Hematopoietic multipotent progenitor cell treated with erythropoietin and hydrocortisone succinate and interleukin-3 and kit ligand, for 17 days (in vitro differentiated cells): ENCODE measurements at regions not wholly inside any gene's neighbourhood (a gene's known extent, or its start where the extent isn't known, plus 50 kb on each side); places are given as distances from the start of the nearest gene placed in this dataset.

Experiments used
- DNase-seq: peaks from one replicate; pipeline ENCODE4 v3.0.0-alpha.2; 2015; ENCODE audit warnings: low spot score

- no peak for DNase-seq
These were observed 776.4 kb downstream of the TECRL start for GRCh38 chr4:63632858-63633257.

GRCh38 chr4:63620271-63620670, 789.0 kb downstream of the TECRL start:
- DNase-seq: no peak

DNA sequence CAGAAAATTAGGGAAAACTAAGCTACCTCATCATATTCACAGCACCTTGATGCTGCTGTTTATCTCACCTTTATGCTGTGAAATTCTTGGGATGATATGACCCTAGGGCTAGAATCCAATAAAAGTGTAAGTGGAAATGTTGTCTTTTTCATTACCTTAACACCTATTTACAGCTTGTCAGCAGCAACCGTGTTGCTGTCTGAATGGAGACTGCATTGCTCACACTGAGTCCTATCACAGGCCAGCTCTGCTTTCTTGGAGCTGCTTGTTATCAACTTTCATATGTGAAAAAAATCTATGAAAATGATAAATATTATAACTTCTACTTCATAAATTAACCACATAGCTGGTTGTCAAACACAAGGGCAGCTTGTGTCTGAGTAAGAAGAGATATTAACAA, 789.5 kb downstream of the TECRL start:
- no peak for DNase-seq

GRCh38 chr4:63618883-63619718, 790.1 kb downstream of the TECRL start:
- no peak for DNase-seq

GRCh38 chr4:63607169-63607872, 801.9 kb downstream of the TECRL start:
- no peak for DNase-seq

DNA sequence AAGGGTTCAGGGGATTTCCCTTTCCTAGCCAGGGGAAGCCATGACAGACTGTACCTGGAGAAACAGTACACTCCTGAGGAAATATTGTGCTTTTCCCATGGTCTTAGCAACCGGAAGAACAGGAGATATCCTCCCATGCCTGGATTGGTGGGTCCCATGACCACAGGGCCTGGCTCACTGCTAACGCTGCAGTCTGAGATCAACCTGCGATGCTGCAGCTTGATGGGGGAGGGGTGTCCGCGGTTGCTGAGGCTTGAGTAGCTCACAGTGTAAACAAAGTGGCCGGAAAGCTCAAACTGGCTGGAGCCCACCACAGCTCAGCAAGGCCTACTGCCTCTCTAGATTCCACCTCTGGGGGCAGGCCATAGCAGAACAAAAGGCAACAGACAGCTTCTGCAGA, 819.5 kb downstream of the TECRL start:
- DNase-seq: no peak

DNA sequence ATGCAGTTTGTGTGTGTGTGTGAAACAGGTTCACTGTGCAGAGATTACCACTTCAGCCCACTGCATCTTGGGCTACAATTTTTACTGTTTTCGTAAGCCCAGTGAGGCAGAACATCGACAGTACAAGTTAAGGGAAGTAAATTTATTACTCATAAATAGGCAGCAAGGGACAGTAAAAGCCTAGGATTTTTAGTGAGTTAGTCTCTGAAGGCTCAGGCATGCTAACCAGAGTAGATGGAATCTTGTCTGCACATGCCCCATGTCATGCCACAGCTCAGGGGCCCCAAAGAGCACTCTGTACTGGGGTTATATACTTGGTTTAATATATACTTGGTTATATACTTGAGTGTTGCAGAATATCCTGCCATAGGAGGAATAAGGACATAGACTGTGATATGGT, 825.7 kb downstream of the TECRL start:
- no peak for DNase-seq

DNA sequence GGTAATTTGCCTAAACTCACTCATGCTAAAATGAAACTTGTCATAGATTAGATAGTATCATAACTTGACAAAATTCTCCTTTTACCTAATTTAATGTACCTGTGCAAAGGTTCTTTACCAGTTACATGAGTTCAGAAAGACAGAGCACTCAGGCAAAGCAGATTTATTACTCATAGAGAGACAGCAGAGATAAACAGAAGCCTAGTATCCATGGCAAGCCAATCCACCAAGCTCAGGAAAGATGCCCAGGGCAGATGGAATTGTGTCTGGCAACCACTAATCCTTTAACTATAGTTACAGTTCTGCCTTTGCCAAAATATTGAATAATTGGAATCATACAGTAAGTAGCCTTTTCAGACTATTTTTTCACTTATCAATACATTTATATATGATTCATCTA, 826.2 kb downstream of the TECRL start:
- no peak for DNase-seq

DNA sequence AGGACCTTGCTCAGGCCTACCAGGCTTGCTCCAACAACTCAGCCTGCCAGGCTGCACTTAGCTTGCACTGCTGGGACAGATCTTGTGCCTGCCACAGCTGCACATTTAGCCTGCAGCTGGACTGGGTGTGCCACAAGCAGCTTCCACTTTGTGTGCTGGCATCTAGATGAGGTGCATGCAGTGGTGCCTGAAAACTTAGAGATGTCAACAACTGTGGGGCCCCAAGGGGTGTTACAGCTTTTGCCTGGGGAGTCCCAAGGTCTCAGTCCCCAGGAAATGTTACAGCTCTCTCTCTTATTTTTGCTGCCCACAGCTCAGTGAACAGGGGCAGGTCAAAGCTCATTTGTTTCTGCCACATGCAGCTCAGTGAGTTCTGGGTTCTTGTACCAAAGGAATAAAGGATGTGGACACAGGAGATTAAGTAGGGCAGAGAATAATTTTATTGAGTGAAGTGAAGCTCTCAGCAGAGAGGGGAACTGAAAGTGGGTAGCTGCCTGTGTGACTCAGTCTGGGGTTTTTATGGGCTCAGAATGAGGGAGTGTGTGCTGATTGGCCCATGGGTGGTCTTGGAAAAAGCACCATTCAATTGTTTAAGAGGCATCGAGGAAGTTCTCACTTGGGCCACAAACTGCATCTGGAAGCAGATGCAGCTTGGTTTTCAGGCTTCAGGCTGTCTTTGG, 828.3 kb downstream of the TECRL start:
- no peak for DNase-seq

- no peak for DNase-seq
These were observed 830.9 kb downstream of the TECRL start for GRCh38 chr4:63578383-63578782.

DNA sequence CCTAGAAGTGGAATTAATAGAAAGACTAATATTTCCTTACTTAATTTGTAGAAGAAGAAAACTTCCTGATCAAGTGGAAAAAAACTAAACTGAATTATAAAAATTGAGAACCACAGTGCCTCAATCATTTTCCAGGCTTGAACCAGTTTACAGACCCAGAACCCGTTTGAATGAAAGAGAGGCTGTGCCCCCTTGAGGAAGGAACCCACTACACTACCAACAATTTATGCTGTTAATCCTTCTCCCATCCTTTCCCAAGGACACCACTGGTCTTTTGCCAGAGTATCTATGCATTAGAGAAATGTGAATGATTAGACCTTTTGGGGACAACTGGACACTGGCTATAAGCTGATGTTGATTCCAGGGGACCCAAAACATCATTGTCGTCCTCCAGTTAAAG, 842.6 kb downstream of the TECRL start:
- no peak for DNase-seq

- DNase-seq: no peak
These were observed 845.8 kb downstream of the TECRL start for GRCh38 chr4:63563288-63564014.

DNA sequence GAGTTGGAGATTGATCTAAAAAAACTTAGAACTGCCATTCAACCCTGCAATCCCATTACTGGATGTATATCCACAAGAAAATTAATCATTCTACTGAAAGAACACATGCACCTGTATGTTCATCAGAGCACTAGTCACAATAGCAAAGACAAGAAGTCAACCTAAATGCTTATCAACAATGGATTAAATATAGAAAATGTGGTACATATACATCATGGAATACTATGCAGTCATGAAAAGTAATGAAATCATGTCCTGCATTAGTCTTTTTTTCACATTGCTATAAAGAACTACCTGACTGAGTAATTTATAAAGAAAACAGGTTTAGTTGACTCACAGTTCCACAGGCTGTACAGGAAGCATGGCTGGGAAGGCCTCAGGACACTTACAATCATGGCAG, 850.5 kb downstream of the TECRL start:
- no peak for DNase-seq

DNA sequence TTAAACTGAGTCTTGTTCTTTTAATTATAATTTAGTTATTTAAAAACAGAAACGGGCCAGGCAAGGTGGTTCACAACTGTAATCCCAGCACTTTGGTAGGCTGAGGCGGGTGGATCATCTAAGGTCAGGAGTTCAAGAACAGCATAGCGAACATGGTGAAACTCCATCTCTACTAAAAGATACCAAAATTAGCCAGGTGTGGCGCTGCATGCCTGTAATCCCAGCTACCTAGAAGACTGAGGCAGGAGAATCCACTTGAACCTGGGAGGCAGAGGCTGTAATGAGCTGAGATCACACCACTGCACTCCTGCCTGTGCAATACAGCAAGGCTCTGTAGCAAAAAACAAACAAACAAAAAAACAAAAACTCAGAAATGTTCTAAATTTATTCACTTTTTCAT, 852.9 kb downstream of the TECRL start:
- DNase-seq: no peak

GRCh38 chr4:63553123-63553522, 856.1 kb downstream of the TECRL start:
- no peak for DNase-seq

DNA sequence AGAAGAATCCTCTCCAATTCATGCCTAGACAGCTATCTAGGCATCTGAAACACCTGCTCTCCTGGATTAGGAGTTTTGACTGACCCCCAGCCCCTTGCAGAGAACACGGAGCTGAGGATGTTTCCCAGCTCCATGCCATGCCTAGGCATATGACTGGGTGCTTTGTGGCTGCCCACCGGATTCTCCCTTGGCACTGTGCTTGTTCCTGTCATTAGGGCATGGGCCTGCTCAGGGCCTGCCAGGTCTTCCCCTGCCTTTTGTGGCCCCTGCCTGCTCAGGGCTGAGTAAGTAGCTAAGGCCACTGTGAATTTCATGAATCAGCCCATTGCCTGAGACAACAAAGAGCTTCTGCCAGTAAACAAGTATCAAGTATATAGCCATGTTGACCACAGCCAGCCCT, 867.4 kb downstream of the TECRL start:
- DNase-seq: no peak

GRCh38 chr4:63529581-63530337, 879.5 kb downstream of the TECRL start:
- DNase-seq: no peak

DNA sequence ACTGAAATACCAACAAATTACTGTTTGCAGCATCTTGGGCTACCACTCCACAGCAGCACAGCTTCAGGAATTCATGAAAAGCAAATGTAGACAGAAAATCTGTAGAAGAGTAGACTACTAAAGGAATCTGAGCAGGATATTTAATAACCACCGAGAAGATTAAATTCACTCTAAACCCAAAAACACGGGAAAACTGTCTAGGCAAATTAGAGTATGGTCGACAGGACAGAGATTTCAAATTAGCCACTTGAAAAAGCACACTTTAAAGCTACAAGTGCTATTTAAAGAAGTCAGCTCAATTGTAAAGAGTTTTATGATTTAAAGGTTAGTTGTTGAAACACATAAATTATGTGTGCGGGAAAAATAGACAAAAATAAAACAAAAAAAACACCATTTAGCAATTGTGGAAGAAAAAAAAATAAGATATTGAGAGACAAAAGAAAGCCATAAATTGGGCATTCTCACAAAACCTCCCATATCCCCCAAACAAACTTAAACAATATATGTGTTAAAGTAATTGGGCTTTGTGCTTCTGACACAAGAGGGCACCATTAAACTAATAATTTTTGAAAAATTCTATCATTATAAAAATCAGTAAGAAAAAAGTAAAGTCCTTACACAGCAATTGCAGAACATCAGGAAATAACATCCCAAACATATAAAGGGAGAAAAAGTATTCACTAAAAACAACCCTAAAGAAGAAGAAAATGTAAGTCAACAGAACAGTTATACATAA, 880.8 kb downstream of the TECRL start:
- no peak for DNase-seq

GRCh38 chr4:63526251-63526650, 883.0 kb downstream of the TECRL start:
- DNase-seq: no peak

GRCh38 chr4:63524764-63525163, 884.5 kb downstream of the TECRL start:
- DNase-seq: no peak
